ENCODE measurements at regions not wholly inside any gene's neighbourhood (a gene's known extent, or its start where the extent isn't known, plus 50 kb on each side); places are given as distances from the start of the nearest gene placed in this dataset.

DNA sequence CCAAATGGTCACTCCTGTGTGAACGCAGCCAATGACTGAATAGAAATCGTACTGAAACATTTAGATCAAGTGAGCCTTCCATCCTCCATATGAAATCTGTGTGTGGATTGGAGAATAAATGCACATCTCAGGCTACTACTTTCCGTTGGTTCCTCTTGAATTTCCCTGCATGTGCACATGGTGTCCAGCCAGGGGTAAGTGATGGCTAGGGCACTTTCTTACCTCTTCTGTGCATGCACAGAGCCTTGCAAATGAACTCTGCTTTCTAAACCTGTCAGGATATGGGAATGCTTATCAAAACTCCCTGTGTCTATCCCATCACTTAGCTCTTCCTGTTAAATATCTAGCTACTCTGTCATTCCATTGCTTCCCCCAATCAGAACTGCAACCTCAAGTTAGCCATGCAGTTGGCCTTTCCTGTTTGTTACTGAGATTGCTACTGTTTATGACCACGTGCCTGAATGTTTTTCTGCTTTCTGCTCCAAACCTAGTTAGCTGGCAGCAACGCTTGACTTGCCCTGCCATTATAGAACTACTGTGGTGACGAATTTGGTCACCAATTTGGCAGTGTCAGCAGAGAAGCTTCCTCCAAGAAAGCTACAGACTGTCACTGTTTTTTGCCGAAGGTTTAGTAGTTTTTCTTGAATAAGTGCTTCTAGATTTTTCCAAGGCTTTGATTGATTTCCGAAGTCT, 661.6 kb downstream of the LRRC70 start:
- Histone ChIP-seq H3K27ac (ENCODE audit: low read depth, low read length) (no peak overlapping the region), H4K91ac (replicated peaks; ENCODE audit: insufficient read length, low read length) (no peak overlapping the region), H2AK5ac (ENCODE audit: low read depth, low read length) (no peak overlapping the region), H3K79me2 (ENCODE audit: control insufficient read depth in 1 of 2, insufficient read depth in 2 of 2, low read length in 2 of 2) (no peaks in the 10 kb centered on the region), H2BK12ac (ENCODE audit: low read depth, low read length) (no peak overlapping the region), H3K4me3 (ENCODE audit: extremely low read depth in 1 of 4, insufficient read depth in 2 of 4, low read depth in 3 of 4, low read length in 4 of 4) (no peak overlapping the region), H3K9me3 (ENCODE audit: insufficient read depth in 2 of 2, low read depth in 1 of 2, low read length in 1 of 2) (no peaks in the 10 kb centered on the region), H2AFZ (ENCODE audit: low read length) (peak overlapping the region; percentile 48; the same call in 1 of the 2 replicates), H3K36me3 (ENCODE audit: control insufficient read depth in 2 of 4, insufficient read depth in 4 of 4, low read length in 3 of 4) (no peaks in the 10 kb centered on the region), H3K4ac (replicated peaks; ENCODE audit: insufficient read length, low read depth, low read length) (no peak overlapping the region), H3K4me2 (ENCODE audit: insufficient read depth in 1 of 2, low read depth in 2 of 2, low read length in 2 of 2) (no peak overlapping the region), H3K23me2 (ENCODE audit: low read depth, low read length) (no peaks in the 10 kb centered on the region), H3K9ac (replicated peaks in 1 of 4; ENCODE audit: extremely low read depth in 1 of 4, low read depth in 3 of 4, low read length in 3 of 4) (no peak overlapping the region), H3K23ac (ENCODE audit: insufficient read length) (no peak overlapping the region), H2BK5ac (ENCODE audit: low read depth, low read length) (no peak overlapping the region), H3K27me3 (replicated peaks in 1 of 4; ENCODE audit: control insufficient read depth in 3 of 4, extremely low read depth in 1 of 4, insufficient read depth in 3 of 4, low read length in 3 of 4) (no peaks in the 10 kb centered on the region), H4K8ac (ENCODE audit: extremely low read depth, insufficient read depth, low read length) (no peak overlapping the region), H4K20me1 (replicated peaks in 1 of 2; ENCODE audit: control insufficient read depth in 1 of 2, insufficient read depth in 2 of 2, low read length in 2 of 2) (no peaks in the 10 kb centered on the region), H3K14ac (ENCODE audit: insufficient read length) (no peak overlapping the region), H2BK15ac (ENCODE audit: low read length) (no peak overlapping the region), H2BK20ac (ENCODE audit: low read length) (no peak overlapping the region), H2BK120ac (replicated peaks; ENCODE audit: low read depth, low read length) (no peak overlapping the region), H3K18ac (ENCODE audit: extremely low read depth, low read length) (no peak overlapping the region), H3K56ac (replicated peaks; ENCODE audit: insufficient read length, low read depth, low read length) (no peak overlapping the region), H4K5ac (ENCODE audit: insufficient read length, low read depth, low read length) (no peak overlapping the region), H3K79me1 (ENCODE audit: low read depth, low read length) (no peaks in the 10 kb centered on the region), H3K4me1 (replicated peaks in 1 of 4; ENCODE audit: control insufficient read depth in 3 of 4, insufficient read depth in 4 of 4, low read length in 3 of 4) (no peaks in the 10 kb centered on the region)
- DNase-seq (ENCODE audit: low read depth in 1 of 2, low spot score in 2 of 2) (no peak), FAIRE-seq (no peak)
- ChIA-PET POLR2A (ENCODE audit: partially characterized antibody) (no interaction called here), CTCF (ENCODE audit: partially characterized antibody) (interaction anchor here (1.0 to 1.7 kb wide), 2 partner anchors 12 to 161 kb away, joined by 3 to 6 read pairs; no protein-coding TSS in a partner anchor)
- 93% methylated on average over 8 of the region's 8 CpGs; no CpG with 5 or more reads in 1 of the 2 experiments for WGBS, 2 experiments (ENCODE audit: extremely low coverage in 1 of 2, insufficient coverage in 1 of 2, insufficient read length in 1 of 2, insufficient replicate concordance in 2 of 2, low coverage in 1 of 2, low lambda C conversion rate in 2 of 2, missing lambda C conversion rate in 1 of 2)
- TF ChIP-seq POLR2A (IDR thresholded peaks at IDR 0.05; ENCODE audit: control extremely low read depth in 1 of 2, low read depth in 2 of 2, low read length in 2 of 2) (no peak), NANOG (IDR thresholded peaks at IDR 0.05; ENCODE audit: insufficient read depth, low read depth, low read length, poor library complexity, severe bottlenecking) (no peak), TAF1 (IDR thresholded peaks at IDR 0.05; ENCODE audit: low read depth, low read length) (no peak), POLR2AphosphoS5 (IDR thresholded peaks at IDR 0.05; ENCODE audit: low read depth, low read length) (no peak), YY1 (IDR thresholded peaks at IDR 0.05; ENCODE audit: low read depth, low read length) (no peak), SIX5 (IDR thresholded peaks at IDR 0.05; ENCODE audit: low read depth, low read length) (no peak), JUND (IDR thresholded peaks at IDR 0.05; ENCODE audit: low read length) (no peak), EGR1 (IDR thresholded peaks at IDR 0.05; ENCODE audit: borderline replicate concordance, low read depth, low read length) (no peak), ASH2L (IDR thresholded peaks at IDR 0.05; ENCODE audit: low read length) (no peak), CREB1 (IDR thresholded peaks at IDR 0.05) (no peak), SP2 (IDR thresholded peaks at IDR 0.05; ENCODE audit: low read length) (no peak), MAX (IDR thresholded peaks at IDR 0.05) (no peak), TBP (IDR thresholded peaks at IDR 0.05; ENCODE audit: low read depth, low read length) (no peak), JUN (IDR thresholded peaks at IDR 0.05; ENCODE audit: low read depth, low read length) (no peak), BRCA1 (IDR thresholded peaks at IDR 0.05; ENCODE audit: low read depth, low read length) (no peak), SP4 (IDR thresholded peaks at IDR 0.05; ENCODE audit: low read length) (no peak), SRF (IDR thresholded peaks at IDR 0.05; ENCODE audit: low read depth, low read length) (no peak)

Measured in H1 (cell line).